HepG2 (cell line): ENCODE measurements at regions not wholly inside any gene's neighbourhood (a gene's known extent, or its start where the extent isn't known, plus 50 kb on each side); places are given as distances from the start of the nearest gene placed in this dataset.

Experiments used
- ADNP ChIP-seq: sonication (generic); formaldehyde crosslinking; IDR thresholded peaks from 2 replicates; pipeline ENCODE4 v1.4.0; 2020; ENCODE audit warnings: missing genetic modification reagents
- AGO1 ChIP-seq: fragments of 200-400 bp; formaldehyde crosslinking; IDR thresholded peaks from 2 replicates; pipeline ENCODE4 v1.6.1; 2017; ENCODE audit warnings: mild to moderate bottlenecking, low read depth, low read length, moderate library complexity; ENCODE audit not compliant: poor library complexity, severe bottlenecking
- ARID5B ChIP-seq: IDR thresholded peaks from 2 replicates; pipeline ENCODE4 v1.4.0; 2020; ENCODE audit warnings: mild to moderate bottlenecking, missing genetic modification reagents
- CBX5 ChIP-seq: sonication (generic); formaldehyde crosslinking; IDR thresholded peaks from 2 replicates; pipeline ENCODE4 v1.4.0; 2020; ENCODE audit warnings: missing genetic modification reagents, borderline replicate concordance
- CHD2 ChIP-seq: IDR thresholded peaks from 2 replicates; pipeline ENCODE4 v1.6.1; 2011; ENCODE audit warnings: low read depth, low read length, improper control_type of control experiment
- NCOR1 ChIP-seq: fragments of 200-600 bp; sonication (generic); IDR thresholded peaks from 2 replicates; pipeline ENCODE4 v1.7.0; 2017; ENCODE audit warnings: antibody characterized with exemption, low read length, borderline replicate concordance
- NRL ChIP-seq: sonication (generic); formaldehyde crosslinking; IDR thresholded peaks from 2 replicates; pipeline ENCODE4 v1.5.0; 2020; ENCODE audit warnings: missing genetic modification reagents, mild to moderate bottlenecking, moderate library complexity, borderline replicate concordance
- PHF21A ChIP-seq: sonication (generic); formaldehyde crosslinking; IDR thresholded peaks from 2 replicates; pipeline ENCODE4 v1.5.0; 2020; ENCODE audit warnings: mild to moderate bottlenecking, missing genetic modification reagents
- SP140L ChIP-seq: sonication (generic); formaldehyde crosslinking; IDR thresholded peaks from 2 replicates; pipeline ENCODE4 v1.4.0; 2020; ENCODE audit warnings: missing genetic modification reagents, borderline replicate concordance
- SRSF9 ChIP-seq: fragments of 200-400 bp; formaldehyde crosslinking; IDR thresholded peaks from 2 replicates; pipeline ENCODE4 v1.6.1; 2018; ENCODE audit warnings: borderline replicate concordance, mild to moderate bottlenecking, low read depth, low read length; ENCODE audit not compliant: insufficient read depth, poor library complexity, severe bottlenecking
- ZKSCAN1 ChIP-seq: fragments of 150-350 bp; IDR thresholded peaks from 2 replicates; pipeline ENCODE4 v1.6.1; 2014; ENCODE audit warnings: low read length
- ZNF160 ChIP-seq: sonication (generic); formaldehyde crosslinking; IDR thresholded peaks from 2 replicates; pipeline ENCODE4 v1.8.0; 2022; ENCODE audit warnings: mild to moderate bottlenecking, inconsistent platforms, missing genetic modification reagents
- ZNF337 ChIP-seq: sonication (generic); formaldehyde crosslinking; IDR thresholded peaks from 2 replicates; pipeline ENCODE4 v1.5.1; 2020; ENCODE audit warnings: missing genetic modification reagents, low read depth, mild to moderate bottlenecking, borderline replicate concordance
- ZNF558 ChIP-seq: sonication (generic); formaldehyde crosslinking; IDR thresholded peaks from 2 replicates; pipeline ENCODE4 v1.9.0; 2022; ENCODE audit warnings: mild to moderate bottlenecking, missing genetic modification reagents, borderline replicate concordance
- TF ChIP-seq, protein P1 (sequence below): sonication (generic); formaldehyde crosslinking; IDR thresholded peaks from 2 replicates; pipeline ENCODE4 v1.5.1; 2020; ENCODE audit warnings: mild to moderate bottlenecking, missing genetic modification reagents, borderline replicate concordance
- TF ChIP-seq, protein P2 (sequence below): sonication (generic); formaldehyde crosslinking; IDR thresholded peaks from 2 replicates; pipeline ENCODE4 v1.4.0; 2020; ENCODE audit warnings: missing genetic modification reagents

DNA sequence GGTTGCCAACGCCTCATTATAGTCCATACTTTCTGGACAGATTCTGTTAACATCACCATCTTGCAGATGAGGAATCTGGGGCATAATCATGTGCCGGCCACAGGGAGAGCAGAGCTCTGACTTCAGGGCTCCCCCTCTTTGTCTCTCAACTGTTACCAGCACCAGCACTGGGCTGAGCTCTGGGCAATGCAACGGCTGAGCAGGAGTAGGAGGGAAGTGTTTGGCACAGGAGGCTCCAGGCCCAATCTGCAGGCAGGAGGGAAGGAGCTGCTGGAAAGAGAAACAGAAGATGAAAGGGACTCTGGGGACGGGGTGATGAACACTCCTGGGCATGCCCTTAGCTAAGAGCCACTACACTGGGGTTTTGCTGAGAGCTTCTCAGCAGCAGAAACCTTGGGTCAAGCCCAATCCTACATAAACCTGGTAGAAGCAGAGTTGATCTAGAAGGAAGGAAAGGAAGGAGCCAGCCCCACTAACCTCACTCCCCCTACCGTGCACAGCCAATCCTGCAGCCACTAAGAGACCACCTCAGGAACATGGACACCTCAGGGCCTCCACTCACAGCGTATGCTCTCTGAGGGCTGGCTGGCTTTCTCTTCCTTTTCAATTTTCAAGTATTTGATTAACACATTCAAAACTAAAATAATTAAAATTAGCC, 73.1 kb upstream of the SPATA12 start (continued):
- no peak for TF ChIP-seq SRSF9
- TF ChIP-seq ADNP (CRISPR knock-in tag) = no peak
- no peak for TF ChIP-seq ZNF160 (CRISPR knock-in tag)
- TF ChIP-seq, protein P1, sequence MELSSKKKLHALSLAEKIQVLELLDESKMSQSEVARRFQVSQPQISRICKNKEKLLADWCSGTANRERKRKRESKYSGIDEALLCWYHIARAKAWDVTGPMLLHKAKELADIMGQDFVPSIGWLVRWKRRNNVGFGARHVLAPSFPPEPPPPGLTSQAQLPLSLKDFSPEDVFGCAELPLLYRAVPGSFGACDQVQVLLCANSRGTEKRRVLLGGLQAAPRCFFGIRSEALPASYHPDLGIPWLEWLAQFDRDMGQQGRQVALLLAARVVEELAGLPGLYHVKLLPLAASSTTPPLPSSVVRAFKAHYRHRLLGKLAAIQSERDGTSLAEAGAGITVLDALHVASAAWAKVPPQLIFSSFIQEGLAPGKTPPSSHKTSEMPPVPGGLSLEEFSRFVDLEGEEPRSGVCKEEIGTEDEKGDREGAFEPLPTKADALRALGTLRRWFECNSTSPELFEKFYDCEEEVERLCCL (CRISPR knock-in tag) = no peak
- TF ChIP-seq PHF21A (CRISPR knock-in tag) = no peak
- no peak for TF ChIP-seq CBX5
- no peak for TF ChIP-seq NRL (CRISPR knock-in tag)
- TF ChIP-seq CHD2 = no peak
- TF ChIP-seq ZKSCAN1 = no peak
- TF ChIP-seq, protein P2, sequence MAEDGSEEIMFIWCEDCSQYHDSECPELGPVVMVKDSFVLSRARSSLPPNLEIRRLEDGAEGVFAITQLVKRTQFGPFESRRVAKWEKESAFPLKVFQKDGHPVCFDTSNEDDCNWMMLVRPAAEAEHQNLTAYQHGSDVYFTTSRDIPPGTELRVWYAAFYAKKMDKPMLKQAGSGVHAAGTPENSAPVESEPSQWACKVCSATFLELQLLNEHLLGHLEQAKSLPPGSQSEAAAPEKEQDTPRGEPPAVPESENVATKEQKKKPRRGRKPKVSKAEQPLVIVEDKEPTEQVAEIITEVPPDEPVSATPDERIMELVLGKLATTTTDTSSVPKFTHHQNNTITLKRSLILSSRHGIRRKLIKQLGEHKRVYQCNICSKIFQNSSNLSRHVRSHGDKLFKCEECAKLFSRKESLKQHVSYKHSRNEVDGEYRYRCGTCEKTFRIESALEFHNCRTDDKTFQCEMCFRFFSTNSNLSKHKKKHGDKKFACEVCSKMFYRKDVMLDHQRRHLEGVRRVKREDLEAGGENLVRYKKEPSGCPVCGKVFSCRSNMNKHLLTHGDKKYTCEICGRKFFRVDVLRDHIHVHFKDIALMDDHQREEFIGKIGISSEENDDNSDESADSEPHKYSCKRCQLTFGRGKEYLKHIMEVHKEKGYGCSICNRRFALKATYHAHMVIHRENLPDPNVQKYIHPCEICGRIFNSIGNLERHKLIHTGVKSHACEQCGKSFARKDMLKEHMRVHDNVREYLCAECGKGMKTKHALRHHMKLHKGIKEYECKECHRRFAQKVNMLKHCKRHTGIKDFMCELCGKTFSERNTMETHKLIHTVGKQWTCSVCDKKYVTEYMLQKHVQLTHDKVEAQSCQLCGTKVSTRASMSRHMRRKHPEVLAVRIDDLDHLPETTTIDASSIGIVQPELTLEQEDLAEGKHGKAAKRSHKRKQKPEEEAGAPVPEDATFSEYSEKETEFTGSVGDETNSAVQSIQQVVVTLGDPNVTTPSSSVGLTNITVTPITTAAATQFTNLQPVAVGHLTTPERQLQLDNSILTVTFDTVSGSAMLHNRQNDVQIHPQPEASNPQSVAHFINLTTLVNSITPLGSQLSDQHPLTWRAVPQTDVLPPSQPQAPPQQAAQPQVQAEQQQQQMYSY (CRISPR knock-in tag) = no peak
- no peak for TF ChIP-seq SP140L
- TF ChIP-seq AGO1 = no peak
- TF ChIP-seq ZNF558 = no peak
- TF ChIP-seq ZNF337 (CRISPR knock-in tag) = no peak
- no peak for TF ChIP-seq NCOR1
- no peak for TF ChIP-seq ARID5B
